ENCODE measurements at regions not wholly inside any gene's neighbourhood (a gene's known extent, or its start where the extent isn't known, plus 50 kb on each side); places are given as distances from the start of the nearest gene placed in this dataset.

DNA sequence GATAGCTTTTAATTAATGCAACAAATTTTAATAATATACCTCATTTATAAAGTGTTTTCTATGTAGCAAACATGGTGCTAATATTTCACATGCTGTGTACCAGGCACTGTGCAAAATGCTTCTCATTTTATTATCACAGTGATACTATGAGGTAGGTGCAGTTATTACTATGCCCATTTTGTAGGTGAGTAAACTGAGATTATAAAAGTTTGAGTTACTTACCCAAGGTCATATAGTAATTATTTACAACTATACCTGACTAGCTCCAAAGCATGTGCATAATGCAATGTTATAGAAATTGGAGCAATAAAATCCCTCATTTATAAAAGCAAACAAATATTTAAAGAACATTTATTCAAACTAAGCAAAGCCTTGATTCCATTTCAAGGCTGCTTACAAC, 54.5 kb upstream of the DCBLD2 start:
- no TSS peak for BruUV-seq (replicated peaks)
- Histone ChIP-seq H3K27me3 (replicated peaks in 1 of 2; ENCODE audit: control insufficient read depth in 2 of 2, insufficient read depth in 2 of 2, low read length in 1 of 2) (no peaks in the 10 kb centered on the region; a peak in 1 of 4 replicates), H4K20me1 (ENCODE audit: control insufficient read depth, insufficient read depth) (no peaks in the 10 kb centered on the region), H3K79me2 (ENCODE audit: control insufficient read depth, insufficient read depth, low read length) (no peaks in the 10 kb centered on the region), H3K4me2 (ENCODE audit: control insufficient read depth, insufficient read depth) (no peak overlapping the region), H3K36me3 (ENCODE audit: control insufficient read depth in 2 of 2, insufficient read depth in 2 of 2, low read length in 1 of 2) (no peaks in the 10 kb centered on the region), H3K4me3 (no peak overlapping the region), H3K27ac (ENCODE audit: control insufficient read depth, insufficient read depth) (no peak overlapping the region), H3K9ac (ENCODE audit: control insufficient read depth, insufficient read depth, low read length) (no peak overlapping the region), H3K9me3 (replicated peaks; ENCODE audit: control insufficient read depth, insufficient read depth, low read length) (no peaks in the 10 kb centered on the region), H3K4me1 (ENCODE audit: control insufficient read depth, insufficient read depth, low read length) (no peaks in the 10 kb centered on the region), H2AFZ (ENCODE audit: control insufficient read depth, low read depth, low read length) (no peak overlapping the region)
- ATAC-seq (no peak), DNase-seq (ENCODE audit: low read depth, low spot score) (no peak), FAIRE-seq (no peak)
- in situ Hi-C loops (cut with MboI) (no loop called here), intact Hi-C loops (cut with micrococcal nuclease; ENCODE audit: unreplicated experiment) (no loop called here)
- POLR2A ChIA-PET = no interaction called here
- SMC1A ChIA-PET (ENCODE audit: uncharacterized antibody, unreplicated experiment) = no interaction called here
- RAD21 ChIA-PET (ENCODE audit: unreplicated experiment) = no interaction called here
- CTCF ChIA-PET = no interaction called here
- TF ChIP-seq, protein P1, sequence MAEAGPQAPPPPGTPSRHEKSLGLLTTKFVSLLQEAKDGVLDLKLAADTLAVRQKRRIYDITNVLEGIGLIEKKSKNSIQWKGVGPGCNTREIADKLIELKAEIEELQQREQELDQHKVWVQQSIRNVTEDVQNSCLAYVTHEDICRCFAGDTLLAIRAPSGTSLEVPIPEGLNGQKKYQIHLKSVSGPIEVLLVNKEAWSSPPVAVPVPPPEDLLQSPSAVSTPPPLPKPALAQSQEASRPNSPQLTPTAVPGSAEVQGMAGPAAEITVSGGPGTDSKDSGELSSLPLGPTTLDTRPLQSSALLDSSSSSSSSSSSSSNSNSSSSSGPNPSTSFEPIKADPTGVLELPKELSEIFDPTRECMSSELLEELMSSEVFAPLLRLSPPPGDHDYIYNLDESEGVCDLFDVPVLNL (IDR thresholded peaks at IDR 0.05; ENCODE audit: low read depth, low read length) = no peak
- TF ChIP-seq ELK1 (IDR thresholded peaks at IDR 0.05; ENCODE audit: low read depth, low read length) (no peak), HDAC6 (IDR thresholded peaks at IDR 0.05; ENCODE audit: unreplicated experiment) (no peak), NKRF (conservative IDR thresholded peaks at IDR 0.05) (no peak), NFXL1 (IDR thresholded peaks at IDR 0.05; ENCODE audit: borderline replicate concordance) (no peak), GABPA (IDR thresholded peaks at IDR 0.05; ENCODE audit: low read depth) (no peak), RBBP5 (conservative IDR thresholded peaks at IDR 0.05) (no peak), RB1 (IDR thresholded peaks at IDR 0.05; ENCODE audit: borderline replicate concordance) (no peak), ZNF207 (IDR thresholded peaks at IDR 0.05; ENCODE audit: borderline replicate concordance) (no peak), MXI1 (IDR thresholded peaks at IDR 0.05; ENCODE audit: low read depth, low read length) (no peak), MTA2 (IDR thresholded peaks at IDR 0.05; ENCODE audit: low read depth) (no peak)
- TF ChIP-seq, protein P2, sequence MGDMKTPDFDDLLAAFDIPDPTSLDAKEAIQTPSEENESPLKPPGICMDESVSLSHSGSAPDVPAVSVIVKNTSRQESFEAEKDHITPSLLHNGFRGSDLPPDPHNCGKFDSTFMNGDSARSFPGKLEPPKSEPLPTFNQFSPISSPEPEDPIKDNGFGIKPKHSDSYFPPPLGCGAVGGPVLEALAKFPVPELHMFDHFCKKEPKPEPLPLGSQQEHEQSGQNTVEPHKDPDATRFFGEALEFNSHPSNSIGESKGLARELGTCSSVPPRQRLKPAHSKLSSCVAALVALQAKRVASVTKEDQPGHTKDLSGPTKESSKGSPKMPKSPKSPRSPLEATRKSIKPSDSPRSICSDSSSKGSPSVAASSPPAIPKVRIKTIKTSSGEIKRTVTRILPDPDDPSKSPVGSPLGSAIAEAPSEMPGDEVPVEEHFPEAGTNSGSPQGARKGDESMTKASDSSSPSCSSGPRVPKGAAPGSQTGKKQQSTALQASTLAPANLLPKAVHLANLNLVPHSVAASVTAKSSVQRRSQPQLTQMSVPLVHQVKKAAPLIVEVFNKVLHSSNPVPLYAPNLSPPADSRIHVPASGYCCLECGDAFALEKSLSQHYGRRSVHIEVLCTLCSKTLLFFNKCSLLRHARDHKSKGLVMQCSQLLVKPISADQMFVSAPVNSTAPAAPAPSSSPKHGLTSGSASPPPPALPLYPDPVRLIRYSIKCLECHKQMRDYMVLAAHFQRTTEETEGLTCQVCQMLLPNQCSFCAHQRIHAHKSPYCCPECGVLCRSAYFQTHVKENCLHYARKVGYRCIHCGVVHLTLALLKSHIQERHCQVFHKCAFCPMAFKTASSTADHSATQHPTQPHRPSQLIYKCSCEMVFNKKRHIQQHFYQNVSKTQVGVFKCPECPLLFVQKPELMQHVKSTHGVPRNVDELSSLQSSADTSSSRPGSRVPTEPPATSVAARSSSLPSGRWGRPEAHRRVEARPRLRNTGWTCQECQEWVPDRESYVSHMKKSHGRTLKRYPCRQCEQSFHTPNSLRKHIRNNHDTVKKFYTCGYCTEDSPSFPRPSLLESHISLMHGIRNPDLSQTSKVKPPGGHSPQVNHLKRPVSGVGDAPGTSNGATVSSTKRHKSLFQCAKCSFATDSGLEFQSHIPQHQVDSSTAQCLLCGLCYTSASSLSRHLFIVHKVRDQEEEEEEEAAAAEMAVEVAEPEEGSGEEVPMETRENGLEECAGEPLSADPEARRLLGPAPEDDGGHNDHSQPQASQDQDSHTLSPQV (IDR thresholded peaks at IDR 0.05) = no peak
- TF ChIP-seq, protein P3, sequence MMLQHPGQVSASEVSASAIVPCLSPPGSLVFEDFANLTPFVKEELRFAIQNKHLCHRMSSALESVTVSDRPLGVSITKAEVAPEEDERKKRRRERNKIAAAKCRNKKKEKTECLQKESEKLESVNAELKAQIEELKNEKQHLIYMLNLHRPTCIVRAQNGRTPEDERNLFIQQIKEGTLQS (IDR thresholded peaks at IDR 0.05; ENCODE audit: borderline replicate concordance, extremely low read depth, low read depth, low read length) = no peak
